Hepatocyte (in vitro differentiated cells): ENCODE measurements at regions not wholly inside any gene's neighbourhood (a gene's known extent, or its start where the extent isn't known, plus 50 kb on each side); places are given as distances from the start of the nearest gene placed in this dataset.

Experiments
- EZH2 ChIP-seq: fragments of 200-600 bp; sonication (generic); IDR thresholded peaks from 2 replicates; pipeline ENCODE4 v1.6.1; 2016; ENCODE audit warnings: antibody characterized with exemption, mild to moderate bottlenecking, borderline replicate concordance
- EZH2phosphoT487 ChIP-seq: fragments of 200-600 bp; sonication (generic); IDR thresholded peaks from one replicate; pipeline ENCODE4 v1.6.1; 2018; ENCODE audit warnings: antibody characterized with exemption, mild to moderate bottlenecking, low read depth, moderate library complexity; ENCODE audit not compliant: unreplicated experiment, severe bottlenecking
- TF ChIP-seq, protein P1 (sequence below): fragments of 200-600 bp; sonication (generic); IDR thresholded peaks from 2 replicates; pipeline ENCODE4 v1.5.1; 2016; ENCODE audit warnings: antibody characterized with exemption, mild to moderate bottlenecking; ENCODE audit not compliant: poor library complexity

- TF ChIP-seq, protein P1, sequence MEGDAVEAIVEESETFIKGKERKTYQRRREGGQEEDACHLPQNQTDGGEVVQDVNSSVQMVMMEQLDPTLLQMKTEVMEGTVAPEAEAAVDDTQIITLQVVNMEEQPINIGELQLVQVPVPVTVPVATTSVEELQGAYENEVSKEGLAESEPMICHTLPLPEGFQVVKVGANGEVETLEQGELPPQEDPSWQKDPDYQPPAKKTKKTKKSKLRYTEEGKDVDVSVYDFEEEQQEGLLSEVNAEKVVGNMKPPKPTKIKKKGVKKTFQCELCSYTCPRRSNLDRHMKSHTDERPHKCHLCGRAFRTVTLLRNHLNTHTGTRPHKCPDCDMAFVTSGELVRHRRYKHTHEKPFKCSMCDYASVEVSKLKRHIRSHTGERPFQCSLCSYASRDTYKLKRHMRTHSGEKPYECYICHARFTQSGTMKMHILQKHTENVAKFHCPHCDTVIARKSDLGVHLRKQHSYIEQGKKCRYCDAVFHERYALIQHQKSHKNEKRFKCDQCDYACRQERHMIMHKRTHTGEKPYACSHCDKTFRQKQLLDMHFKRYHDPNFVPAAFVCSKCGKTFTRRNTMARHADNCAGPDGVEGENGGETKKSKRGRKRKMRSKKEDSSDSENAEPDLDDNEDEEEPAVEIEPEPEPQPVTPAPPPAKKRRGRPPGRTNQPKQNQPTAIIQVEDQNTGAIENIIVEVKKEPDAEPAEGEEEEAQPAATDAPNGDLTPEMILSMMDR: no peak
- TF ChIP-seq EZH2phosphoT487 (no peak), EZH2 (no peak)
Measured at GRCh38 chr6:126537061-126537816, 197.3 kb downstream of the CENPW start.
